GM19455 (cell line): ENCODE measurements at regions not wholly inside any gene's neighbourhood (a gene's known extent, or its start where the extent isn't known, plus 50 kb on each side); places are given as distances from the start of the nearest gene placed in this dataset.

ENCODE experiments used
- ATAC-seq: cut with Tn5 transposase; IDR thresholded peaks from one replicate; pipeline ENCODE4 v1.9.1; 2021; ENCODE audit not compliant: unreplicated experiment

DNA sequence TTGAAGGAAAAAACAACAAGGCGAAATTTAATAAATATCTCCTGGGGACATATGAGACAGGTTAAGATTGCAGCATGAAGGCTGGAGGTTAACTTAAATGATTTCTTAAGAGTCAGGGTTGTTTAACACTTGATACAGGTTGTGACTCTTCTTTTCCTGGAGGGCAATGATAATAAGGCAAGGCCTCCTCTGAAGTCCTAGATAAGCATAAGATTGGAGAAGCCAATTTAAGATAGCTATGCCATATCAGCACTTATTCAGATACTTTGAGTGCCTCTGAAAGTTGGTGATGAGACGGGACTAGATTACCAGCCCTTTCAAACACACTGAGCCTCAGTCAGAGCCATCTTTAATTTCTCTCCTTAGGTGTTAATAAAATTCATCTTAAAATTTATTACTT, 350.8 kb downstream of the FBXO8 start:
- ATAC-seq = no peak

GRCh38 chr4:173930329-173930967, 353.0 kb downstream of the FBXO8 start:
- ATAC-seq = no peak

- ATAC-seq = no peak
Measured at GRCh38 chr4:173929921-173930320, 353.5 kb downstream of the FBXO8 start.

DNA sequence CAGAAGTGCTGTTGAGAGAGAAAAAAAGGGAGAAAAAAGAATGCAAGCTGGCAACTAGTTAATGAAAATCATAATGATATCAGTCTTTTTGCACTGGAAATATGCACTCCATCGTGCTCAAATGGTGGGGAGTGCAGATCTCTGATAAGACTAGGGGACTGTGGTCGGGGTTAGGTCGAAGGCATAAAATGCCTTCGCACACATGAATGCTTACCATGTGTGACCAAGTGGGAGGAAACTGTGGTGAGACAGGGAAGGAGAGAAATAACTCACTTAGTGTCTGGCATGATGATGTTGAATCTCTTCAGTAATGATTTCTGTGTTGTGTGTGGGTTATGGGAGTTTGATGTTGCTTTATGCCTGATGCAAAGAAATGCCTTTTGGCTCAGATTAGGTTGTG, 358.9 kb downstream of the FBXO8 start:
- no peak for ATAC-seq

GRCh38 chr4:173919861-173920260, 363.6 kb downstream of the FBXO8 start:
- ATAC-seq = no peak

- no peak for ATAC-seq
Measured at GRCh38 chr4:173919196-173919595, 364.3 kb downstream of the FBXO8 start.

GRCh38 chr4:173917255-173917960, 366.1 kb downstream of the FBXO8 start:
- no peak for ATAC-seq

DNA sequence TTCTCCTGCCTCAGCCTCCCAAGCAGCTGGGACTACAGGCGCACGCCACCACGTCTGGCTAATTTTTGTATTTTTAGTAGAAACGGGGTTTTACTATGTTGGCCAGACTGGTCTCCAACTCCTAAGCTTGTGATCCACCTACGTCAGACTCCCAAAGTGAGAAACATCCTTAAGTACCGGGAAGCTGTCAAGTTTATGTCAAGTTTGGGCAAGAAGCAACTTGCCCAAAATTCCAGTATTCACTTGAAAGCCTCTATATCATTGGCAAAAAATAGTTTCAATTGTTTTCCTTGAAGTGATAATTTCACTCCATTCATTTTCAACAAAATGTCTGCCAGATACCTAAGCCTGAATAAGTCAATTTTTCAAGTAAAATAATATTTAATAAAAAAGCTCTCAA, 370.0 kb downstream of the FBXO8 start:
- ATAC-seq = no peak

GRCh38 chr4:173912384-173912783, 371.1 kb downstream of the FBXO8 start:
- ATAC-seq = no peak

DNA sequence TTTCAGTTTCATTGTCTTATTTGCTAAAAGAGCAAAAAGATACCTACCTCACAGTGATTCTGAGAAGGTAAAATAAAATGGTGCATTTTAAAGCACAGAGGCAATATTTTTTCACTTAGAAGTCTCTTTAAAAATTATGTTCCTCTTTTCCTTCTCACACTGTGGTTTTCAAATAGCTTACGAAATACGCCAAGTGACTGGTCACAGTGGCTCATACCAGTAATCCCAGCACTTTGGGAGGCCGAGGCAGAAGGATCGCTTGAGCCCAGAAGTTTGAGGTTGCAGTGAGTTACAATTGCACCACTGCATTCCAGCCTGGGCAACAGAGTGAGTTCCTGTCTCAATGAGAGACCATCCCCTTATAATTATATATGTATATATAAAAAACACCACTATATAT, 372.6 kb downstream of the FBXO8 start:
- no peak for ATAC-seq

- ATAC-seq = no peak
Measured at GRCh38 chr4:173909294-173909693, 374.2 kb downstream of the FBXO8 start.

DNA sequence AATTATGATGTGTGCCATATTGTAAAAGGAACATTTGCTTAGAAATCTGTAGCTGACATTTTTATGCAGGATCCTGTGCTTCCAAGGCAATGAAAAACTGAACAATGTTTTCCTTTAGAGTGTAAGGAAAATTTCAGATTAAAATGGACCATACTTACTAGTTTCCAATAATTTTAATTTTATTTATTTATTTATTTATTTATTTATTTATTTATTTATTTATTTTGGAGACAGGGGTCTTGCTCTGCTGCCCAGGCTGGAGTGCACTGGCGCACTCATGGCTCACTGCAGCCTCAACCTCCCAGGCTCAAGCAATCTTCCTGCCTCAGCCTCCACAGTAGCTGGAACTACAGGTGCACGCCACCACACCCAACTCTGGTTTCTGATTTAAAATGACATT, 369.8 kb upstream of the HAND2 start:
- ATAC-seq = no peak

DNA sequence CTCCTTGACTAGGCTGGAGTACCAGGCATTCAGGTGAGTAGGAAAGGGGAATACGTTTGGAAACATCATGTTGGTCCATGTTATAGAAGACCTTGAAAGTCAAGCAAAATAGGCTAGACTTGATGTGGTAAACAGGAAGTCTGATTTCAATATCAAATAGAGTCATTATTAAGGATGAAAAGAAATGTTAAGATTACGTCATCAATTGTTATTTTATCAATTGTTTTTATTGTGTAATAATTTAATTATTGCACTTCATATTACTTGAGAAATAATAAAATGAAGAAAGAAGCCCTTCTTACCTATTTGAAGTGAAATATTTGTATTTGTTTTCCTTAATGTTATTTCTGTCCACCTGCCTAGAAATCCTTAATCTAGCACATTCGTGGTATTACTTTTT, 361.0 kb upstream of the HAND2 start:
- no peak for ATAC-seq

- ATAC-seq = no peak
Measured at GRCh38 chr4:173883821-173884220, 353.8 kb upstream of the HAND2 start.

DNA sequence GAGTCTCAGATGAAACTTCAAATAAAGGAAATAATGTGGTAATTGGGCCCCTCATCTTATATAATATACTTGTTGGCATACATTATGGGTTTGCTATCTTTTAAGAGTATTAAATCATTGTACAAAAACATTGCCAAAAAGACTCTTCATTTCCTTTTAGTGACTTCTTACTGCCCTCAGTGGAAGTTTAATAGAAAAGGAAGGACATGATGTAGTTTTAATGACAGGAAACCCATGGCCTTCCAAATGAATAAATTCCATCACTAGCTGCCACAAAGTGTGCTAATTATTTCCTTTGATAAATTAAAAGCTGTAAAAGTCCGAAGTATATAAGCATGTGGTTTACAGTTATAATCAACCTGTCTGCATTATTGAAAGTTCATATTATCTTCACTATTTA, 350.9 kb upstream of the HAND2 start:
- no peak for ATAC-seq

GRCh38 chr4:173879509-173879908, 349.5 kb upstream of the HAND2 start:
- no peak for ATAC-seq

DNA sequence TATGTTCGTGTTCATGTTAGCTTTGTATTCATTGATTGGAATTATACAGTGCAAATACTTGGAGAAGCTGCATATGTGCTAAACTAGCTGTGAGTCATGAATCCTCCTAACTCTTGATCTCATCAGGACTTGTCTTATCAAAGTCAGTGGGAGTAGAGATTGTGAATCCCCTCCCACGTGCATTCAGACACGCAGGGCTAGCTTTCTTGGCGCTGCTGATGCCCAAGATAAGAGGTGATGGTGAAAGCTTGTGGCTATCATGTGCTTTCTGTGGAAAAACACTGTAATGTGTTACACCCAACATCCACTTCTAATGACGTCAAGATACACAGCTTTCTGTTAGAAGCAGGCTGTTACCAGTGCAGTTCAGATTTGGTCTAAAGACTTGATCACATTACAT, 348.7 kb upstream of the HAND2 start:
- ATAC-seq = no peak

DNA sequence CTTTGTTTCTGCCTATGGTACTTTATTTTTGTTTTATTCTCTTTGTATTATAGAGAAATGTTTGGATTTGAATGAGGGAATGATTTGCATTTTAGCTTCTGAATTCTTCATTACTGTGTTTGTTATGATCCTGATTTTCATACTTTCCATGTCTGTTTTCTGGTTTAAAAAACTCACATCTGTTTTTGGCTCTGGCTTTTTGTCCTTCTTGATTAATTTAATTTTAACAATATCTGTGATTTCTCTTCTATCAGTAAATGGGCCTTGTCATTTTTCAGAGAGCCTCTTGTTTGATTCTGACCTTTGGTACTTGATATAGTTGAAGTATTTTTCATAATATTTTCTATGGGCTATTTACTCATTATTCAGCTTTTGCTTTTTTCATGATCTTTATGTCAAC, 341.6 kb upstream of the HAND2 start:
- no peak for ATAC-seq

DNA sequence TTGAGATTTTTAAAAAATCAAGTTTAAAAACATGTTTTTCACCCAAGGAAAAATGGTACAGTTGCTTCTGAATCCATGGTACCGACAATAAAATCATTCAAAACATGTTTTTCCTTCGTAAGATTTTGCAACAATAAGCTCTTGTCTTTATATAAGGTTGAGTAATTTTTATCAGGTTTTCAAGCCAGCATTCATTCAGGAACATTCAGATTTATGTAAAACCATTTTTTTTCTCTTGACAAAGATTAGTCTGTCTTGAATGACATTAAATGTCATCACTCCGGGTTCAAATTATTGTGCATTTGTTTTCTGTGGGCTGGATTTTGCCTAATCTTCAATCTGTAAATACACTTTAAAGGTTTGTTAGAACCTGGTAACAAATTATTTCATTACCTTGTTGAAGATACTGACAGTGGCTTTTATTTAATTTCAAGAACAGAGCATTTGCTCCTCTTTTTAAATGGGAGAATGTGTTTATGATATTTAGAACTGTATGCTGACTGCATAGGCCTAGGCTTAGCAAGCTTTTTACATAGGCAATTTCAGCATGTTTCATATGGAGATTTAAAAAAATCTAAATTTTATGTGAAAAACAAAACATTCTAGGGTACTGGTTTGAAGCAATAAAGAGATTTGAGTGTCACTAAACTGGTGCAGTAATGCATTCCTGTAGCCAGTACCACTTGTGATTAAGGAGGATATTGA, 336.4 kb upstream of the HAND2 start:
- ATAC-seq = no peak

DNA sequence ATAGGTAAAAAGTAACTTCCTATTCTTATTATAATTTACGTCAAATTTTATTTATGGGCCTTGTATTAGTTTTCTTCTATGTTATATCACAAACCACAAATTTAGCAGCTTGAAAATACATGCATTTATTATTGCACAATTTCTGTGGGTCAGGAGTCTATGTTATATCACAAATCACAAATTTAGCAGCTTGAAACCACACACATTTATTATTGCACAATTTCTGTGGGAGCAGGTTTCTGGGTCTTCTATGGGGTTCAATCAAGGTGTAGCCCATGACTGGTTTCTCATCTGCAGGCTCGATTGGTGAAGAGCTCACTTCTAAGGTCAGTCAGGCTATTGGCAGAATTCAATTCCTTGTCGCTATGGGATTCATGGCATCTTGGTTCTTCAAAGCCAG, 332.7 kb upstream of the HAND2 start:
- no peak for ATAC-seq

DNA sequence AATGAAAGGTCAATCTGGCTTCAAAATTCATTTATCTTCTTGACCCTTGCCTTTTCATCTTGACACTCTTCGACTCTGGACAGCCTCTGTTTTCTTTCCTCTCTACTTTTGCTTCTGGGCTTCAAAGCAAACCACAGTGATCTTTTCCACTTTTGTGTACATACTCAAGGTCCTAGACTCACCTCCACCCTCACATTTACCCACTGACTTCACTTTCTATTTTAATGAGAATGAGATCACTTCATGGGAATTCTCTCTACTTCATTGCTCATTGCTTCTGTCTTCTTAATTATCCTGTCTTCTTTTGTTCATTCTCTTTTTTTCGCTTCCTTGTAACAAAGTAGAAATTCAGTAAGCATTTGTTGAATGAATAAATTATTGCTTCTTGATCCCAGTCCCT, 330.1 kb upstream of the HAND2 start:
- no peak for ATAC-seq

GRCh38 chr4:173859091-173859713, 329.2 kb upstream of the HAND2 start:
- no peak for ATAC-seq
